ENCODE measurements at regions not wholly inside any gene's neighbourhood (a gene's known extent, or its start where the extent isn't known, plus 50 kb on each side); places are given as distances from the start of the nearest gene placed in this dataset.

DNA sequence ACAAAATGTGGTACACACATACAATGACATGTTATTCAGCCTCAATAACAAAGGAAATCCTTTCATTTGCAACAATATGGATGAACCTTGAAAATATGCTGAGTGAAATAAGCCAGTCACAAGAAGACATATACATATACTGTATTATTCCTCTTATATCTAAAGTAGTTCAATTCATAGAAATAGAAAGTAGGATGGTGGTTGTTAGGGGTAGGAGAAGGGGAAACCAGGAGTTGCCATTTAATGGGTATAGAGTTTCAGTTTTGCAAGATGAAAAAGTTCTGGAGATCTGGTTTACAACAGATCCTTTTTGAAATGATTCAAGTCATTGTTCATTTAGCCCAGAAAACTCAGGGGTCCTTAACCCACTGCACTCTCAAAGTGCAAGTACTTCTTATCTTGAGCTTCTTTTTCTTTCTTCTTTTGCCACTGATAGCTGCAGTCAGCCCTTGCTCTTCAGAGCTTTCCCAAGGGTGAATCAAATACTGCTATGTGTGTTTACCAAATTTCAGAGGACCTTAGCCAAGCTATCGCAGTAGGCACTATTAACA is 208.0 kb upstream of the EOMES start:
- H3K4me2 ChIP-seq (ENCODE audit: low read length) = no peak overlapping the region
- H3F3A ChIP-seq (ENCODE audit: insufficient read depth, low read length, poor library complexity, severe bottlenecking) = no peaks in the 10 kb centered on the region
- H2AFZ ChIP-seq (ENCODE audit: low read depth, low read length) = no peak overlapping the region
- TF ChIP-seq MXI1 (conservative IDR thresholded peaks at IDR 0.05; ENCODE audit: poor library complexity, severe bottlenecking) = no peak
- no peak for TF ChIP-seq EP300 (conservative IDR thresholded peaks at IDR 0.05; ENCODE audit: poor library complexity, severe bottlenecking)
- TF ChIP-seq SMC3 (conservative IDR thresholded peaks at IDR 0.05; ENCODE audit: poor library complexity) = no peak
- H3K27ac ChIP-seq (ENCODE audit: low read length) = no peak overlapping the region
- H3K9ac ChIP-seq (ENCODE audit: low read length) = no peak overlapping the region
- no peaks in the 10 kb centered on the region for H3K79me2 ChIP-seq (replicated peaks; ENCODE audit: insufficient read depth, low read length)
- H4K20me1 ChIP-seq (ENCODE audit: insufficient read depth) = no peaks in the 10 kb centered on the region
- no peaks in the 10 kb centered on the region for H3K9me3 ChIP-seq (ENCODE audit: low read length)
- no peak overlapping the region for H3K4me3 ChIP-seq (ENCODE audit: low read length)
- no peaks in the 10 kb centered on the region for H3K36me3 ChIP-seq (ENCODE audit: insufficient read depth, low read length)
- no peaks in the 10 kb centered on the region for H3K27me3 ChIP-seq (ENCODE audit: insufficient read depth, low read depth, low read length)
- H3K9me2 ChIP-seq (ENCODE audit: insufficient read depth, low read length) = no peaks in the 10 kb centered on the region

DNA sequence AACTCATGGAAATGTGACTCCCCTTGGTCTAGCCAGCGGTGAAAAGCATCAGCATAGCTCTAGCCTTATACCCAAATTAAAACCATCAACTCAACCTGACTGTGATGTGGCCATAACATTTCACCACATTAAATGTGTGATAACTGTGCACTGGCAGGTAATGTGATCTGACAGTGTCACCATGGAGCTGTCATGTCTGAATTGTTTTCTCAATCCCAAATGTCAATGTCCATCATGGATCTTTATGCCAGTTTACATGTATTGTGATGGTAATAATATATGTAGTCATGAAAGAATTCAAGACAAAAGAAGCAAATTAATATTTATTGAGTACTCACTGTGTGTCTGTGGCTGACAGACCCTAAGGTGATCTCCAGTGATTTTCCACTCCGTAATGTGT is 213.4 kb upstream of the EOMES start:
- Histone ChIP-seq H3K9ac (ENCODE audit: low read length) (no peak overlapping the region), H3K27ac (ENCODE audit: low read length) (no peak overlapping the region), H3F3A (ENCODE audit: insufficient read depth, low read length, poor library complexity, severe bottlenecking) (no peaks in the 10 kb centered on the region), H3K36me3 (ENCODE audit: insufficient read depth, low read length) (no peaks in the 10 kb centered on the region), H3K9me3 (ENCODE audit: low read length) (no peaks in the 10 kb centered on the region), H3K27me3 (ENCODE audit: insufficient read depth, low read depth, low read length) (no peaks in the 10 kb centered on the region), H3K4me3 (ENCODE audit: low read length) (no peak overlapping the region), H3K9me2 (ENCODE audit: insufficient read depth, low read length) (no peaks in the 10 kb centered on the region), H3K4me2 (ENCODE audit: low read length) (no peak overlapping the region), H3K79me2 (replicated peaks; ENCODE audit: insufficient read depth, low read length) (no peaks in the 10 kb centered on the region), H2AFZ (ENCODE audit: low read depth, low read length) (no peak overlapping the region), H4K20me1 (ENCODE audit: insufficient read depth) (no peaks in the 10 kb centered on the region)
- TF ChIP-seq RAD21 (conservative IDR thresholded peaks at IDR 0.05) (no peak), TAF1 (IDR thresholded peaks at IDR 0.05; ENCODE audit: low read depth) (no peak), EP300 (conservative IDR thresholded peaks at IDR 0.05; ENCODE audit: poor library complexity, severe bottlenecking) (peak; percentile 92), POLR2AphosphoS5 (IDR thresholded peaks at IDR 0.05) (peak; percentile 62)

DNA sequence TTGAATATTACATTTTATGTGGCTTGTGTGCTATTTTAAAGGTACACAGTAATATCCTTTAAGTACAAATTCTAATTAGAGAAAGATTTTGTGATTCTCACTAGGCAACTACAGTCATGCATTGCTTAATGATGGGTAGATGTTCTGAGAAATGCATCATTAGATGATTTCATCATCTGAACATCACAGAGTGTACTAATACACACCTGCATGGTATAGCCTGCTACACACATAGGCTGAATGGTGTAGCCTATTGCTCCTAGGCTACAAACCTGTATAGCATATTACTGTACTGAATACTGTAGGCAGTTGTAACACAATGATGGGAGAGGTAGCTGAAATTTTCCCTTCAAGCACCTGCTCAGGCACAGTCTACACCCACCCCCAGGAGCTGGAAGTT is 217.4 kb upstream of the EOMES start:
- TF ChIP-seq, protein P1, sequence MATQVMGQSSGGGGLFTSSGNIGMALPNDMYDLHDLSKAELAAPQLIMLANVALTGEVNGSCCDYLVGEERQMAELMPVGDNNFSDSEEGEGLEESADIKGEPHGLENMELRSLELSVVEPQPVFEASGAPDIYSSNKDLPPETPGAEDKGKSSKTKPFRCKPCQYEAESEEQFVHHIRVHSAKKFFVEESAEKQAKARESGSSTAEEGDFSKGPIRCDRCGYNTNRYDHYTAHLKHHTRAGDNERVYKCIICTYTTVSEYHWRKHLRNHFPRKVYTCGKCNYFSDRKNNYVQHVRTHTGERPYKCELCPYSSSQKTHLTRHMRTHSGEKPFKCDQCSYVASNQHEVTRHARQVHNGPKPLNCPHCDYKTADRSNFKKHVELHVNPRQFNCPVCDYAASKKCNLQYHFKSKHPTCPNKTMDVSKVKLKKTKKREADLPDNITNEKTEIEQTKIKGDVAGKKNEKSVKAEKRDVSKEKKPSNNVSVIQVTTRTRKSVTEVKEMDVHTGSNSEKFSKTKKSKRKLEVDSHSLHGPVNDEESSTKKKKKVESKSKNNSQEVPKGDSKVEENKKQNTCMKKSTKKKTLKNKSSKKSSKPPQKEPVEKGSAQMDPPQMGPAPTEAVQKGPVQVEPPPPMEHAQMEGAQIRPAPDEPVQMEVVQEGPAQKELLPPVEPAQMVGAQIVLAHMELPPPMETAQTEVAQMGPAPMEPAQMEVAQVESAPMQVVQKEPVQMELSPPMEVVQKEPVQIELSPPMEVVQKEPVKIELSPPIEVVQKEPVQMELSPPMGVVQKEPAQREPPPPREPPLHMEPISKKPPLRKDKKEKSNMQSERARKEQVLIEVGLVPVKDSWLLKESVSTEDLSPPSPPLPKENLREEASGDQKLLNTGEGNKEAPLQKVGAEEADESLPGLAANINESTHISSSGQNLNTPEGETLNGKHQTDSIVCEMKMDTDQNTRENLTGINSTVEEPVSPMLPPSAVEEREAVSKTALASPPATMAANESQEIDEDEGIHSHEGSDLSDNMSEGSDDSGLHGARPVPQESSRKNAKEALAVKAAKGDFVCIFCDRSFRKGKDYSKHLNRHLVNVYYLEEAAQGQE (IDR thresholded peaks at IDR 0.05; ENCODE audit: borderline replicate concordance) = no peak
- no peak for TF ChIP-seq TAF1 (IDR thresholded peaks at IDR 0.05; ENCODE audit: low read depth)
- TF ChIP-seq EZH2 (IDR thresholded peaks at IDR 0.05; ENCODE audit: borderline replicate concordance, insufficient read depth, low read length, poor library complexity, severe bottlenecking) = no peak
- no peak for TF ChIP-seq MXI1 (conservative IDR thresholded peaks at IDR 0.05; ENCODE audit: poor library complexity, severe bottlenecking)
- TF ChIP-seq EP300 (conservative IDR thresholded peaks at IDR 0.05; ENCODE audit: poor library complexity, severe bottlenecking) = no peak
- TF ChIP-seq, protein P2, sequence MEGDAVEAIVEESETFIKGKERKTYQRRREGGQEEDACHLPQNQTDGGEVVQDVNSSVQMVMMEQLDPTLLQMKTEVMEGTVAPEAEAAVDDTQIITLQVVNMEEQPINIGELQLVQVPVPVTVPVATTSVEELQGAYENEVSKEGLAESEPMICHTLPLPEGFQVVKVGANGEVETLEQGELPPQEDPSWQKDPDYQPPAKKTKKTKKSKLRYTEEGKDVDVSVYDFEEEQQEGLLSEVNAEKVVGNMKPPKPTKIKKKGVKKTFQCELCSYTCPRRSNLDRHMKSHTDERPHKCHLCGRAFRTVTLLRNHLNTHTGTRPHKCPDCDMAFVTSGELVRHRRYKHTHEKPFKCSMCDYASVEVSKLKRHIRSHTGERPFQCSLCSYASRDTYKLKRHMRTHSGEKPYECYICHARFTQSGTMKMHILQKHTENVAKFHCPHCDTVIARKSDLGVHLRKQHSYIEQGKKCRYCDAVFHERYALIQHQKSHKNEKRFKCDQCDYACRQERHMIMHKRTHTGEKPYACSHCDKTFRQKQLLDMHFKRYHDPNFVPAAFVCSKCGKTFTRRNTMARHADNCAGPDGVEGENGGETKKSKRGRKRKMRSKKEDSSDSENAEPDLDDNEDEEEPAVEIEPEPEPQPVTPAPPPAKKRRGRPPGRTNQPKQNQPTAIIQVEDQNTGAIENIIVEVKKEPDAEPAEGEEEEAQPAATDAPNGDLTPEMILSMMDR (IDR thresholded peaks at IDR 0.05; ENCODE audit: poor library complexity, severe bottlenecking) = no peak
- TF ChIP-seq POLR2AphosphoS5 (IDR thresholded peaks at IDR 0.05) = no peak
- no peak for TF ChIP-seq RAD21 (conservative IDR thresholded peaks at IDR 0.05)
- TF ChIP-seq SMC3 (conservative IDR thresholded peaks at IDR 0.05; ENCODE audit: poor library complexity) = no peak

More for the DNA sequence above, 217.4 kb upstream of the EOMES start:
- Histone ChIP-seq H3K27me3 (ENCODE audit: insufficient read depth, low read depth, low read length) (no peaks in the 10 kb centered on the region), H3K27ac (ENCODE audit: low read length) (no peak overlapping the region), H3K36me3 (ENCODE audit: insufficient read depth, low read length) (no peaks in the 10 kb centered on the region), H3K9ac (ENCODE audit: low read length) (no peak overlapping the region), H3K9me3 (ENCODE audit: low read length) (no peaks in the 10 kb centered on the region), H3K79me2 (replicated peaks; ENCODE audit: insufficient read depth, low read length) (no peaks in the 10 kb centered on the region), H3F3A (ENCODE audit: insufficient read depth, low read length, poor library complexity, severe bottlenecking) (no peaks in the 10 kb centered on the region), H3K4me3 (ENCODE audit: low read length) (no peak overlapping the region), H3K4me2 (ENCODE audit: low read length) (no peak overlapping the region), H3K9me2 (ENCODE audit: insufficient read depth, low read length) (no peaks in the 10 kb centered on the region), H2AFZ (ENCODE audit: low read depth, low read length) (no peak overlapping the region), H4K20me1 (ENCODE audit: insufficient read depth) (no peaks in the 10 kb centered on the region)
